GM12874 (cell line): ENCODE measurements at regions not wholly inside any gene's neighbourhood (a gene's known extent, or its start where the extent isn't known, plus 50 kb on each side); places are given as distances from the start of the nearest gene placed in this dataset.

ENCODE experiments used
- TF ChIP-seq, protein P1 (sequence below): IDR thresholded peaks from 2 replicates; pipeline ENCODE4 v1.5.1; 2011; ENCODE audit warnings: low read depth, mild to moderate bottlenecking, control low read depth, low read length, moderate library complexity; ENCODE audit not compliant: insufficient read depth

DNA sequence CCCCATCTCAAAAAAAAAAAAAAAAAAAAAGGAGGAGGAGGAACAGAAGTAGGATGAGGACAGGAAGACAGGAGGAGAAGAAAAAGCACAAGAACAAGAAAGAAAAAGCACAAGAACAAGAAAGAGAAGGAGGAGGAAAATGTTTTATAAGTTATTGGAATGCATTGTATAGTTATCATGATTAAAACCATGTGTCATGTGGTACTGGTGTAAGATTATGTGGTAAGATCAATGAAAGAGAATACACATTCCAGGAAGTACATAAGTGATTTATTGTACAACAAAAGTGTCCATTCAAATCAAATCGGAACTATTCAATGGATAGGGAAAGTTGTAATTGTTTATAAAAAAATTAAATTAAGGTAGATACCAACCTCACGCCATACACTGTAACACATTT, 167.7 kb downstream of the MZT1 start:
- TF ChIP-seq, protein P1, sequence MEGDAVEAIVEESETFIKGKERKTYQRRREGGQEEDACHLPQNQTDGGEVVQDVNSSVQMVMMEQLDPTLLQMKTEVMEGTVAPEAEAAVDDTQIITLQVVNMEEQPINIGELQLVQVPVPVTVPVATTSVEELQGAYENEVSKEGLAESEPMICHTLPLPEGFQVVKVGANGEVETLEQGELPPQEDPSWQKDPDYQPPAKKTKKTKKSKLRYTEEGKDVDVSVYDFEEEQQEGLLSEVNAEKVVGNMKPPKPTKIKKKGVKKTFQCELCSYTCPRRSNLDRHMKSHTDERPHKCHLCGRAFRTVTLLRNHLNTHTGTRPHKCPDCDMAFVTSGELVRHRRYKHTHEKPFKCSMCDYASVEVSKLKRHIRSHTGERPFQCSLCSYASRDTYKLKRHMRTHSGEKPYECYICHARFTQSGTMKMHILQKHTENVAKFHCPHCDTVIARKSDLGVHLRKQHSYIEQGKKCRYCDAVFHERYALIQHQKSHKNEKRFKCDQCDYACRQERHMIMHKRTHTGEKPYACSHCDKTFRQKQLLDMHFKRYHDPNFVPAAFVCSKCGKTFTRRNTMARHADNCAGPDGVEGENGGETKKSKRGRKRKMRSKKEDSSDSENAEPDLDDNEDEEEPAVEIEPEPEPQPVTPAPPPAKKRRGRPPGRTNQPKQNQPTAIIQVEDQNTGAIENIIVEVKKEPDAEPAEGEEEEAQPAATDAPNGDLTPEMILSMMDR = no peak

DNA sequence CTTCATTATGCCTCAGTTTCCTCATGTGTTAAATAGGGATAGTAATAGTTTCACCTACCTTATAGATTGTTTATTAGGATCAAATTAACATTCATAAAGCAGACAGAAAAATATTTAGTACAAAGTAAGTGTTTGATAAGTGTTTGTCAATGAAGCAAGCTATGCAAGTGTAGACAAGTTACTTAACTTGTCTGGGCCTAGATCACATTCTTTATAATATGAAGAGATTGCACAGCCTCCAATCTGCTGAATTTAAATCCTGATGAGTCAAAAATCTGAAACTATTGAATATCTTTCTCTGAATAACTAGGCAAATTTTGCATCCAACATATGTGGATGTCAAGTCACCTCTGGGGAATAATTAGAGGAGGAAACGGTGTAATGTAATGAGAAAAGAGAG, 170.5 kb downstream of the MZT1 start:
- TF ChIP-seq, protein P1 = no peak

DNA sequence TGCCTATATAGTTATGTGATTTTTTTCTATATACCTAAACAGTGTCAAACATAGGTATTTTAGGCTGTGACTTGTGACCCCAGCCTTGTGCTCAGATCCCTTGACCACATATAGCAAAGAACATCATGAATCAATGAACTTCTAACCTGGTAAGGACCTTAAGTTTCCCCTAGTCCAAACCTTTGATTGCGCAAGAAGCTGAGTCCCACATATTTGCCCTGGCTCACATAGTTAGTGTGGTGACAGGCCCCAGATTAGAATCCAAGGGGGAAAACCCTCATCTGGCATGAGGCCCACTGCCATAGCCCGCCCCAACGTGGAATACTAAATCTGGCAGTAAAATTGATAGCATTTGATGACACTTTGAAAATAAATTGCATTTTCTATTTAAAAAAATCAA, 171.8 kb downstream of the MZT1 start:
- TF ChIP-seq, protein P1 = no peak

DNA sequence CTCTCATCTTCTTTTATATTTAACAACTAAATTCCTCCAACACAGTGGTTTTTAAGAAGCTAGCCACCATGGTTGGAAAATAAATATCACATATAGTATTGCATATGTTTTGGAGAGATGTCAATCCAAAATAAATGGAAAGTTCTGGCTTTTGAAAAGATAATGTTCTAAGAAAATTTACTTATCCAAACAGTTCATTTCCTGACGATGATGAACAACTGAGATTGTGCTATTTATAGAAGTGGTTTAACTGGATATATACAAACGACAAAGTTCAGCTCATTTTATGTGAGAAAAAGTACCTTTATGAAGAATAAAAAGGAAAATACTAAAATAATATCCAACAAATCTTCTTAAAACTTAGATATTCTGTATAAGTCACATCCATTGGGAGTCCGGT, 174.7 kb downstream of the MZT1 start:
- TF ChIP-seq, protein P1 = no peak

DNA sequence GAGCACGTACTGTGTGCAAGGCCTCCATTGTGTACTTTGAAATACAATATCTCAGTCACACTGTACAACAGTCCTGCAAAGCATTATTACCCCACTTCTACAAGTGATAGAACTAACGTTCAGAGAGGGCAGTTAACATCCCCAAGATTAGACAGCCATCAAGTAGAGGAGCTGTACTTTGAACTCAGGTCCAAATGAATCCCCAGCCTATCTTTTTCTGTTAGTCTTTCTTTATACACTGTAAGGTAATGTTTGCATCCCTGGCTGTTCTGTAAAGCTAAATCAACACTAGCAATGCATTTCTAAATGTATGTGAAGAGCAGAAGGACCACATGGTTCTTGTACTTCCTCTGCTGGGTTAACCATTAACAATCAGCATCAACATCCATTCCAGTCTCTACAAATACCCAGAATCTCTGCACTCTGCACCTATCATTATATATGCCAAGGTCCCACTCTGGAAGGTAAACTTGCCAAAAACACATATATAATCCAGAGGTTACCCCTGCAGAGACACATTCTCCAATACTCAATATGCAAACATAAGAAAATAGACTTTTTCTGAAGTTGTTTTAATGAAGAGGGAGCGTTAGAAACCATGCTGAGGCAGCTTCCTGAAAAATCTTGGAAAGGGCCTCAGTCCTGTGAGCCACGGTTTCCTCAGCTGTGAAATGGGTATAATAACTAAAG, 182.3 kb downstream of the MZT1 start:
- TF ChIP-seq, protein P1 = no peak

DNA sequence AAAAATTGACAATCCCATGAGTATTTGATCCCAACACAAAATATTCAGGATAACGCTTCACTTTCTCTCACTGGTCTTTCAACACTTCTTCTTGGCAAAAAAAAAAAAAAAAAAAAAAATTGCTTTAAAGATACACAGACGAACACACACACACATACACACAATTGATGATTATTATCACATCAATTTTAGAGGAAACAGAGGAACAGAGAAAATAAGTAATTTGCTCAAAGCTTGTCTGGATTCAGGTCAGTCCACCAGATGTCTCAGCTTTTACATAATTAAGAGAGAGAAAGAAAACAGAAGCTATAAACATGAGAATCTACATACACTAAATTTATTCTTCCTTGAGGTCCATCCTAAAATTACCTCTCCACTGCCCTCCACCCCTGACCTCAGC, 183.4 kb downstream of the MZT1 start:
- TF ChIP-seq, protein P1 = no peak

DNA sequence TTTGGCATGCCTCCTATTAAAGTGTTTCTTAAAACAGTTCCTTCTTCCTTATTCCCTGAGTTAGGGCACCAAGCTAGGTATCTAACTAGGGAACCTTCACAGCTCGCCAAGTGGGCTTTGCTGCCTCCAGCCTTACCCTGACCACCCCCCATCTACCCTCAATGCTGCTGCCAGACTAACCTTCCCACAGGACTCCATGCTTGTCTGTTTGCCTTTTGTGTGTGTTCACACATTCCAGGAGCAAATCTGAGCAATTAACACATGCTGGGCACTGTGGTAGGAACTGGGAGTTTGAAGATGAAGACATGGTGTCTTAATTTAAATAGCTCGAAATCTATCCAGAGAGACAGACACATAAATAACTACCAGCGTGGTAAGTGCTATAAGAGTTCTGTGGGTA, 185.2 kb downstream of the MZT1 start:
- TF ChIP-seq, protein P1 = no peak
